Loucy (cell line): ENCODE measurements at regions not wholly inside any gene's neighbourhood (a gene's known extent, or its start where the extent isn't known, plus 50 kb on each side); places are given as distances from the start of the nearest gene placed in this dataset.

ENCODE experiments used
- EZH2phosphoT487 ChIP-seq: fragments of 200-600 bp; IDR thresholded peaks from 2 replicates; pipeline ENCODE4 v1.6.1; 2018; ENCODE audit warnings: antibody characterized with exemption, mild to moderate bottlenecking, moderate library complexity, borderline replicate concordance
- TF ChIP-seq, protein P1 (sequence below): fragments of 200-600 bp; sonication (generic); conservative IDR thresholded peaks from 2 replicates; pipeline ENCODE4 v1.5.1; 2014; ENCODE audit warnings: mild to moderate bottlenecking, antibody characterized with exemption, low read length

GRCh38 chrX:82912382-82912781 lies 595.7 kb upstream of the POU3F4 start:
- TF ChIP-seq, protein P1, sequence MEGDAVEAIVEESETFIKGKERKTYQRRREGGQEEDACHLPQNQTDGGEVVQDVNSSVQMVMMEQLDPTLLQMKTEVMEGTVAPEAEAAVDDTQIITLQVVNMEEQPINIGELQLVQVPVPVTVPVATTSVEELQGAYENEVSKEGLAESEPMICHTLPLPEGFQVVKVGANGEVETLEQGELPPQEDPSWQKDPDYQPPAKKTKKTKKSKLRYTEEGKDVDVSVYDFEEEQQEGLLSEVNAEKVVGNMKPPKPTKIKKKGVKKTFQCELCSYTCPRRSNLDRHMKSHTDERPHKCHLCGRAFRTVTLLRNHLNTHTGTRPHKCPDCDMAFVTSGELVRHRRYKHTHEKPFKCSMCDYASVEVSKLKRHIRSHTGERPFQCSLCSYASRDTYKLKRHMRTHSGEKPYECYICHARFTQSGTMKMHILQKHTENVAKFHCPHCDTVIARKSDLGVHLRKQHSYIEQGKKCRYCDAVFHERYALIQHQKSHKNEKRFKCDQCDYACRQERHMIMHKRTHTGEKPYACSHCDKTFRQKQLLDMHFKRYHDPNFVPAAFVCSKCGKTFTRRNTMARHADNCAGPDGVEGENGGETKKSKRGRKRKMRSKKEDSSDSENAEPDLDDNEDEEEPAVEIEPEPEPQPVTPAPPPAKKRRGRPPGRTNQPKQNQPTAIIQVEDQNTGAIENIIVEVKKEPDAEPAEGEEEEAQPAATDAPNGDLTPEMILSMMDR, result no peak
- no peak for TF ChIP-seq EZH2phosphoT487
